ENCODE measurements at regions not wholly inside any gene's neighbourhood (a gene's known extent, or its start where the extent isn't known, plus 50 kb on each side); places are given as distances from the start of the nearest gene placed in this dataset.

GRCh38 chr14:94929354-94929753 lies 159.4 kb upstream of the GSC start (continued):
- TF ChIP-seq ZNF462 (CRISPR knock-in tag; IDR thresholded peaks at IDR 0.05) (no peak), ZNF331 (CRISPR knock-in tag; IDR thresholded peaks at IDR 0.05; ENCODE audit: low read depth) (no peak), JUNB (IDR thresholded peaks at IDR 0.05; ENCODE audit: unreplicated experiment) (no peak), ZNF114 (CRISPR knock-in tag; IDR thresholded peaks at IDR 0.05) (no peak), STAT1 (IDR thresholded peaks at IDR 0.05; ENCODE audit: unreplicated experiment) (no peak), POLR2AphosphoS5 (IDR thresholded peaks at IDR 0.05; ENCODE audit: low read depth) (no peak), EZH2phosphoT487 (IDR thresholded peaks at IDR 0.05; ENCODE audit: unreplicated experiment) (no peak)
- TF ChIP-seq, protein P1, sequence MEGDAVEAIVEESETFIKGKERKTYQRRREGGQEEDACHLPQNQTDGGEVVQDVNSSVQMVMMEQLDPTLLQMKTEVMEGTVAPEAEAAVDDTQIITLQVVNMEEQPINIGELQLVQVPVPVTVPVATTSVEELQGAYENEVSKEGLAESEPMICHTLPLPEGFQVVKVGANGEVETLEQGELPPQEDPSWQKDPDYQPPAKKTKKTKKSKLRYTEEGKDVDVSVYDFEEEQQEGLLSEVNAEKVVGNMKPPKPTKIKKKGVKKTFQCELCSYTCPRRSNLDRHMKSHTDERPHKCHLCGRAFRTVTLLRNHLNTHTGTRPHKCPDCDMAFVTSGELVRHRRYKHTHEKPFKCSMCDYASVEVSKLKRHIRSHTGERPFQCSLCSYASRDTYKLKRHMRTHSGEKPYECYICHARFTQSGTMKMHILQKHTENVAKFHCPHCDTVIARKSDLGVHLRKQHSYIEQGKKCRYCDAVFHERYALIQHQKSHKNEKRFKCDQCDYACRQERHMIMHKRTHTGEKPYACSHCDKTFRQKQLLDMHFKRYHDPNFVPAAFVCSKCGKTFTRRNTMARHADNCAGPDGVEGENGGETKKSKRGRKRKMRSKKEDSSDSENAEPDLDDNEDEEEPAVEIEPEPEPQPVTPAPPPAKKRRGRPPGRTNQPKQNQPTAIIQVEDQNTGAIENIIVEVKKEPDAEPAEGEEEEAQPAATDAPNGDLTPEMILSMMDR (conservative IDR thresholded peaks at IDR 0.05; ENCODE audit: low read depth in 2 of 2): no peak

GRCh38 chr14:94926176-94926575 lies 156.3 kb upstream of the GSC start:
- Mint-ChIP-seq H3K9me3 (no peaks in the 10 kb centered on the region), H3K36me3 (ENCODE audit: low read depth) (no peaks in the 10 kb centered on the region), H3K27ac (no peak overlapping the region), H3K27me3 (ENCODE audit: insufficient read depth, low read depth, poor library complexity) (no peaks in the 10 kb centered on the region), H3K4me3 (no peak overlapping the region), H3K4me1 (no peaks in the 10 kb centered on the region; the same call in 2 of the 3 replicates)
- H3K79me2 ChIP-seq (replicated peaks; ENCODE audit: insufficient read depth): no peaks in the 10 kb centered on the region
- H3K9me2 ChIP-seq (ENCODE audit: insufficient read depth): no peaks in the 10 kb centered on the region
- H3K4me3 ChIP-seq: no peak overlapping the region
- DNase-seq (ENCODE audit: low spot score) (no peak), ATAC-seq (no peak)
- H3K4me2 ChIP-seq: no peak overlapping the region
- no peaks in the 10 kb centered on the region for H3K27me3 ChIP-seq (ENCODE audit: insufficient read depth)
- no peaks in the 10 kb centered on the region for H3K36me3 ChIP-seq (ENCODE audit: insufficient read depth)
- no peak overlapping the region for H3K27ac ChIP-seq (ENCODE audit: low read depth)
- no peaks in the 10 kb centered on the region for H4K20me1 ChIP-seq (replicated peaks; ENCODE audit: insufficient read depth)
- H3K4me1 ChIP-seq (ENCODE audit: insufficient read depth): no peaks in the 10 kb centered on the region
- no peaks in the 10 kb centered on the region for H3F3A ChIP-seq (replicated peaks; ENCODE audit: low read depth)
- H2AFZ ChIP-seq: no peak overlapping the region
- no peak for TF ChIP-seq EZH2 (IDR thresholded peaks at IDR 0.05; ENCODE audit: low read depth, unreplicated experiment)
- TF ChIP-seq EZH2phosphoT487 (IDR thresholded peaks at IDR 0.05; ENCODE audit: unreplicated experiment): no peak
- TF ChIP-seq, protein P2, sequence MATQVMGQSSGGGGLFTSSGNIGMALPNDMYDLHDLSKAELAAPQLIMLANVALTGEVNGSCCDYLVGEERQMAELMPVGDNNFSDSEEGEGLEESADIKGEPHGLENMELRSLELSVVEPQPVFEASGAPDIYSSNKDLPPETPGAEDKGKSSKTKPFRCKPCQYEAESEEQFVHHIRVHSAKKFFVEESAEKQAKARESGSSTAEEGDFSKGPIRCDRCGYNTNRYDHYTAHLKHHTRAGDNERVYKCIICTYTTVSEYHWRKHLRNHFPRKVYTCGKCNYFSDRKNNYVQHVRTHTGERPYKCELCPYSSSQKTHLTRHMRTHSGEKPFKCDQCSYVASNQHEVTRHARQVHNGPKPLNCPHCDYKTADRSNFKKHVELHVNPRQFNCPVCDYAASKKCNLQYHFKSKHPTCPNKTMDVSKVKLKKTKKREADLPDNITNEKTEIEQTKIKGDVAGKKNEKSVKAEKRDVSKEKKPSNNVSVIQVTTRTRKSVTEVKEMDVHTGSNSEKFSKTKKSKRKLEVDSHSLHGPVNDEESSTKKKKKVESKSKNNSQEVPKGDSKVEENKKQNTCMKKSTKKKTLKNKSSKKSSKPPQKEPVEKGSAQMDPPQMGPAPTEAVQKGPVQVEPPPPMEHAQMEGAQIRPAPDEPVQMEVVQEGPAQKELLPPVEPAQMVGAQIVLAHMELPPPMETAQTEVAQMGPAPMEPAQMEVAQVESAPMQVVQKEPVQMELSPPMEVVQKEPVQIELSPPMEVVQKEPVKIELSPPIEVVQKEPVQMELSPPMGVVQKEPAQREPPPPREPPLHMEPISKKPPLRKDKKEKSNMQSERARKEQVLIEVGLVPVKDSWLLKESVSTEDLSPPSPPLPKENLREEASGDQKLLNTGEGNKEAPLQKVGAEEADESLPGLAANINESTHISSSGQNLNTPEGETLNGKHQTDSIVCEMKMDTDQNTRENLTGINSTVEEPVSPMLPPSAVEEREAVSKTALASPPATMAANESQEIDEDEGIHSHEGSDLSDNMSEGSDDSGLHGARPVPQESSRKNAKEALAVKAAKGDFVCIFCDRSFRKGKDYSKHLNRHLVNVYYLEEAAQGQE (IDR thresholded peaks at IDR 0.05; ENCODE audit: unreplicated experiment): no peak
- no peak for TF ChIP-seq NANOG (IDR thresholded peaks at IDR 0.05; ENCODE audit: borderline replicate concordance)
- no peak for TF ChIP-seq POLR2AphosphoS5 (IDR thresholded peaks at IDR 0.05; ENCODE audit: low read depth)
